ENCODE measurements at regions not wholly inside any gene's neighbourhood (a gene's known extent, or its start where the extent isn't known, plus 50 kb on each side); places are given as distances from the start of the nearest gene placed in this dataset.

- Histone ChIP-seq H3K9ac (replicated peaks in 1 of 4; ENCODE audit: extremely low read depth in 1 of 4, low read depth in 3 of 4, low read length in 3 of 4) (no peak overlapping the region), H3K79me2 (ENCODE audit: control insufficient read depth in 1 of 2, insufficient read depth in 2 of 2, low read length in 2 of 2) (peaks cover 0 to 3% of the 10 kb centered on the region in 2 experiments; a peak in 1 of 4 replicates), H3K23me2 (ENCODE audit: low read depth, low read length) (peaks cover 17% of the 10 kb centered on the region), H4K5ac (ENCODE audit: insufficient read length, low read depth, low read length) (no peak overlapping the region), H4K20me1 (replicated peaks in 1 of 2; ENCODE audit: control insufficient read depth in 1 of 2, insufficient read depth in 2 of 2, low read length in 2 of 2) (peaks cover 0 to 18% of the 10 kb centered on the region in 2 experiments), H3K18ac (ENCODE audit: extremely low read depth, low read length) (no peak overlapping the region), H3K27ac (ENCODE audit: low read depth, low read length) (no peak overlapping the region), H3K9me3 (ENCODE audit: insufficient read depth in 2 of 2, low read depth in 1 of 2, low read length in 1 of 2) (no peaks in the 10 kb centered on the region), H3K4me1 (replicated peaks in 1 of 4; ENCODE audit: control insufficient read depth in 3 of 4, insufficient read depth in 4 of 4, low read length in 3 of 4) (no peaks in the 10 kb centered on the region; a peak in 1 of 7 replicates), H2BK120ac (replicated peaks; ENCODE audit: low read depth, low read length) (no peak overlapping the region), H2BK15ac (ENCODE audit: low read length) (no peak overlapping the region), H2AK5ac (ENCODE audit: low read depth, low read length) (no peak overlapping the region), H4K91ac (replicated peaks; ENCODE audit: insufficient read length, low read length) (no peak overlapping the region), H2BK20ac (ENCODE audit: low read length) (no peak overlapping the region), H3K4me2 (ENCODE audit: insufficient read depth in 1 of 2, low read depth in 2 of 2, low read length in 2 of 2) (no peak overlapping the region), H3K27me3 (replicated peaks in 1 of 4; ENCODE audit: control insufficient read depth in 3 of 4, extremely low read depth in 1 of 4, insufficient read depth in 3 of 4, low read length in 3 of 4) (no peaks in the 10 kb centered on the region), H4K8ac (ENCODE audit: extremely low read depth, insufficient read depth, low read length) (no peak overlapping the region), H3K14ac (ENCODE audit: insufficient read length) (no peak overlapping the region), H3K4ac (replicated peaks; ENCODE audit: insufficient read length, low read depth, low read length) (no peak overlapping the region), H2BK5ac (ENCODE audit: low read depth, low read length) (no peak overlapping the region), H3K4me3 (ENCODE audit: extremely low read depth in 1 of 4, insufficient read depth in 2 of 4, low read depth in 3 of 4, low read length in 4 of 4) (no peak overlapping the region), H3K36me3 (ENCODE audit: control insufficient read depth in 2 of 4, insufficient read depth in 4 of 4, low read length in 3 of 4) (no peaks in the 10 kb centered on the region), H2BK12ac (ENCODE audit: low read depth, low read length) (no peak overlapping the region), H2AFZ (ENCODE audit: low read length) (no peak overlapping the region), H3K56ac (replicated peaks; ENCODE audit: insufficient read length, low read depth, low read length) (no peak overlapping the region), H3K79me1 (ENCODE audit: low read depth, low read length) (0 out of 2 replicates have a peak, but pooled peaks cover 2% of the 10 kb centered on the region), H3K23ac (ENCODE audit: insufficient read length) (no peak overlapping the region)
- DNase-seq (ENCODE audit: low read depth in 1 of 2, low spot score in 2 of 2) (no peak), FAIRE-seq (no peak)
- POLR2A ChIA-PET (ENCODE audit: partially characterized antibody) = no interaction called here
- 86% methylated on average over 8 of the region's 8 CpGs; no CpG with 5 or more reads in 1 of the 2 experiments for WGBS, 2 experiments (ENCODE audit: extremely low coverage in 1 of 2, insufficient coverage in 1 of 2, insufficient read length in 1 of 2, insufficient replicate concordance in 2 of 2, low coverage in 1 of 2, low lambda C conversion rate in 2 of 2, missing lambda C conversion rate in 1 of 2)
- CTCF ChIA-PET (ENCODE audit: partially characterized antibody) = interaction anchor here (0.6 to 1.3 kb wide), 2 partner anchors 9 to 417 kb away, joined by 3 read pairs; no protein-coding TSS in a partner anchor
- TF ChIP-seq ASH2L (IDR thresholded peaks at IDR 0.05; ENCODE audit: low read length) = no peak
These were observed 145.5 kb upstream of the AGAP1 start for GRCh38 chr2:235348329-235348728.
